NT2/D1 (cell line): ENCODE measurements at regions not wholly inside any gene's neighbourhood (a gene's known extent, or its start where the extent isn't known, plus 50 kb on each side); places are given as distances from the start of the nearest gene placed in this dataset.

Experiments used
- DNase-seq: peaks from one replicate; pipeline ENCODE4 v3.0.0-alpha.2; 2011; ENCODE audit warnings: low read depth, low spot score
- H3K27me3 ChIP-seq: 2 replicates; pipeline ENCODE4 v1.6.0; 2011; ENCODE audit warnings: mild to moderate bottlenecking; ENCODE audit not compliant: insufficient read length, insufficient read depth
- H3K36me3 ChIP-seq: 2 replicates; pipeline ENCODE4 v1.6.1; 2011; ENCODE audit warnings: mild to moderate bottlenecking, low read length, mixed read lengths; ENCODE audit not compliant: insufficient read depth, insufficient read length
- H3K4me1 ChIP-seq: 2 replicates; pipeline ENCODE4 v1.5.1; 2011; ENCODE audit not compliant: insufficient read depth, insufficient read length
- H3K4me3 ChIP-seq: 2 replicates; pipeline ENCODE4 v1.5.1; 2011; ENCODE audit warnings: low read depth; ENCODE audit not compliant: insufficient read length
- H3K9ac ChIP-seq: 2 replicates; pipeline ENCODE4 v1.6.0; 2011; ENCODE audit warnings: low read depth; ENCODE audit not compliant: insufficient read length
- H3K9me3 ChIP-seq: 2 replicates; pipeline ENCODE4 v1.5.1; 2011; ENCODE audit warnings: mild to moderate bottlenecking, low read length; ENCODE audit not compliant: insufficient read depth
- SUZ12 ChIP-seq: IDR thresholded peaks from 2 replicates; pipeline ENCODE4 v1.6.1; 2011; ENCODE audit not compliant: insufficient read length, insufficient read depth; ENCODE audit errors: extremely low read depth
- YY1 ChIP-seq: IDR thresholded peaks from 2 replicates; pipeline ENCODE4 v1.6.1; 2011; ENCODE audit not compliant: insufficient read length, insufficient read depth
- ZNF274 ChIP-seq: IDR thresholded peaks from 2 replicates; pipeline ENCODE4 v1.6.1; 2011; ENCODE audit warnings: mild to moderate bottlenecking, low read depth, low read length

- Histone ChIP-seq H3K9me3 (no peaks in the 10 kb centered on the region), H3K9ac (no peak overlapping the region), H3K36me3 (no peaks in the 10 kb centered on the region), H3K4me1 (no peaks in the 10 kb centered on the region), H3K27me3 (no peaks in the 10 kb centered on the region), H3K4me3 (no peak overlapping the region)
- DNase-seq: no peak
- TF ChIP-seq ZNF274 (no peak), YY1 (no peak), SUZ12 (no peak)
These were observed 221.4 kb downstream of the SNX18 start for GRCh38 chr5:54738973-54739367.

GRCh38 chr5:54738118-54738972 is 220.8 kb downstream of the SNX18 start:
- no peak for TF ChIP-seq SUZ12
- no peak for TF ChIP-seq ZNF274
- TF ChIP-seq YY1: no peak
- Histone ChIP-seq H3K27me3 (no peaks in the 10 kb centered on the region), H3K9me3 (no peaks in the 10 kb centered on the region), H3K4me3 (no peak overlapping the region), H3K9ac (no peak overlapping the region), H3K4me1 (no peaks in the 10 kb centered on the region), H3K36me3 (no peaks in the 10 kb centered on the region)
- no peak for DNase-seq

- H3K36me3 ChIP-seq: no peaks in the 10 kb centered on the region
- H3K4me1 ChIP-seq: no peaks in the 10 kb centered on the region
- no peak for DNase-seq
- no peaks in the 10 kb centered on the region for H3K9me3 ChIP-seq
- H3K4me3 ChIP-seq: no peak overlapping the region
- TF ChIP-seq YY1 (no peak), ZNF274 (no peak)
- no peaks in the 10 kb centered on the region for H3K27me3 ChIP-seq
- no peak overlapping the region for H3K9ac ChIP-seq
These were observed 218.6 kb downstream of the SNX18 start for GRCh38 chr5:54736003-54736797.

- Histone ChIP-seq H3K36me3 (no peaks in the 10 kb centered on the region), H3K9me3 (no peaks in the 10 kb centered on the region), H3K4me3 (no peak overlapping the region), H3K4me1 (no peaks in the 10 kb centered on the region), H3K9ac (no peak overlapping the region), H3K27me3 (no peaks in the 10 kb centered on the region)
- DNase-seq: no peak
- no peak for TF ChIP-seq SUZ12
- TF ChIP-seq ZNF274: no peak
- no peak for TF ChIP-seq YY1
These were observed 215.5 kb downstream of the SNX18 start for GRCh38 chr5:54733101-54733500.

- Histone ChIP-seq H3K27me3 (no peaks in the 10 kb centered on the region), H3K4me3 (no peak overlapping the region), H3K36me3 (no peaks in the 10 kb centered on the region), H3K9ac (no peak overlapping the region), H3K9me3 (no peaks in the 10 kb centered on the region), H3K4me1 (no peaks in the 10 kb centered on the region)
- no peak for TF ChIP-seq YY1
- DNase-seq: no peak
These were observed 214.5 kb downstream of the SNX18 start for GRCh38 chr5:54732108-54732507.

- TF ChIP-seq SUZ12 (no peak), YY1 (no peak), ZNF274 (no peak)
- Histone ChIP-seq H3K27me3 (no peaks in the 10 kb centered on the region), H3K36me3 (no peaks in the 10 kb centered on the region), H3K9me3 (no peaks in the 10 kb centered on the region), H3K4me1 (no peaks in the 10 kb centered on the region), H3K9ac (no peak overlapping the region), H3K4me3 (no peak overlapping the region)
- no peak for DNase-seq
These were observed 211.0 kb downstream of the SNX18 start for GRCh38 chr5:54728588-54728915.

- no peaks in the 10 kb centered on the region for H3K4me1 ChIP-seq
- DNase-seq: no peak
- H3K27me3 ChIP-seq: no peaks in the 10 kb centered on the region
- no peak for TF ChIP-seq ZNF274
- no peak for TF ChIP-seq YY1
- TF ChIP-seq SUZ12: no peak
- no peaks in the 10 kb centered on the region for H3K9me3 ChIP-seq
- no peak overlapping the region for H3K4me3 ChIP-seq
- no peaks in the 10 kb centered on the region for H3K36me3 ChIP-seq
- no peak overlapping the region for H3K9ac ChIP-seq
These were observed 210.5 kb downstream of the SNX18 start for GRCh38 chr5:54727874-54728587.
